GM12892 (cell line): ENCODE measurements at regions not wholly inside any gene's neighbourhood (a gene's known extent, or its start where the extent isn't known, plus 50 kb on each side); places are given as distances from the start of the nearest gene placed in this dataset.

ENCODE experiments used
- POLR2A ChIP-seq: IDR thresholded peaks from 2 replicates; pipeline ENCODE4 v1.6.1; 2011; ENCODE audit warnings: low read depth, low read length, control low read depth
- POLR2AphosphoS5 ChIP-seq: IDR thresholded peaks from 2 replicates; pipeline ENCODE4 v1.6.1; 2011; ENCODE audit warnings: low read depth, low read length, control low read depth

DNA sequence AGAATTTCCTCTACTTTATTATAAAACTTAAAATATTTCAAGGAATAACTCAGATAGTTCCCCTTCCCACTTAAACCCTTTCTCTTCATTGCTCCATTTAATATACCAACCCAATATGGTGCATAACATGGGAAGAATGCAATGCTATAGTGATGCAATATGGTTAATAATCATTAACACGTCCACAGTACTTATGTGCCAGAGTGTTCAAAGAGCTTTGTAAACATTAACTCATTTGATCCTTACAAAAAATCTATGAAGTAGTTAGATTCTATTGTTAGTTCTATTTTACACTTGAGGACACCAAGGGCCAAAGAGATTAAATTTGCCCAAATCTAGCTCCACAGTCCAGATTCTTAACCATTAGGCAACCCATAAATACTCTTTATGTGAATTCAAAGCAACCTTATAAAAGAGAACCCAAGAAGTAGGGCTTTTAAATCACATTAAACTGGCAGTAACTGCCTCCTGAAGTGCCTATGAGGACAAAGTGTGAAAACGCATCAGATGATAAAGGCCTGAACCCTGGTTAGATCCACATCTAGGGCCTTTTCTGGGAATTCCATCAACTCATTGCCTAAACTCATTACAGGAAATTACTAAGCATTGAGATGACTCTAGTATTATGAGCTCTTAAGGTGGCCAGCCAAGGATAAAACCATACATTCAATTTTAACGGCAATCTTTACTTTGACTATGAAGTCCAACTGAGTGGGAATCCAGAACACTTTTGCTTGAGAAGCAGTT lies 94.3 kb downstream of the AREG start:
- TF ChIP-seq POLR2A (no peak), POLR2AphosphoS5 (no peak)
